NCI-H2227 (cell line): ENCODE measurements at regions not wholly inside any gene's neighbourhood (a gene's known extent, or its start where the extent isn't known, plus 50 kb on each side); places are given as distances from the start of the nearest gene placed in this dataset.

ENCODE experiments used
- DNase-seq: peaks from one replicate; lab custom pipeline; 2025; ENCODE audit not compliant: unreplicated experiment; lab: John Stamatoyannopoulos, UW

DNA sequence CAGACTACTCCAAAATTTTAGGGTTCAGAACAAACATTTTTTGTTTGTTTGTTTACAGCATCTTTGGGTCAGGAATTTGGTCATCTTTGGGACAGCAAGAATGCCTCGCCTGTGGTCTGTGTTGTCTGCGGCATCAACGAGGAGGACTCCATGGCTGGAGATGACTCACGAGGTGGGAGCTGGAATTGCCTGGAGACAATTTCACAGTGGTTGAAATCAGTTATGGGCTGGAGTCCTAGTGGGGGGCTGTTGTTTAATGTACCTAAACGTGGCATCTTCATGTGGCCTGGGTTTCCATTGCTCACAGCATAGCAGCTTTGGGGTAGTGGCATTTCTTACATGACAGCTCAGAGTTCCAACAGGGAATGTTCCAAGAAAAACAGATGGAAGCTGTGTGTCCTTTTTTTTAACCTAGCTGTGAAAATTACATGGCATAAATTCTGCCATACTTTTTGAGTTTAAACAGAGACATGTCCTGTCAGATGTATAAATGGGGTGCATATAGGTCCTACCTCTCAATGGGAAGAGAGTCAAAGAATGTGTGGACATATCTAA, 507.3 kb upstream of the CBLB start:
- DNase-seq: no peak

- DNase-seq: no peak
Observed at GRCh38 chr3:106379251-106379750, 510.5 kb upstream of the CBLB start.

DNA sequence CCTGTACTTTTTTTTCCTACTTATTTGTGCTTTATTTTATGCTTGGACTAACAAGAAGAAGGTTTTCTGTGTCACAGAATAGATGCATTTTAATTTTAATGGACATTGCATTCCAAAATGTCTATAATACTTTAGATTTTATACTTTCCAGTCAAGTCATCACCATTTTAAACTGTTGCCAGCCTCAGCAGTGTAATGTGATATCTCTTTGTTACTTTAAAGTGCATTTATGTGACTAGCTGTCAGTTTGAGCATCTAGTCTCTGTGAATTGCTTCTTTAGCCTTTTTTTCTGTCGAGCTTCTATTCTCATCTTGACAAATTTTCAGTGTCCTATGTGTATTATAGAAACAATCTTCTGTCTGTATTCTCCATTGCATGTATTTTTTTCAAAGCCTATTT, 511.4 kb upstream of the CBLB start:
- no peak for DNase-seq

DNA sequence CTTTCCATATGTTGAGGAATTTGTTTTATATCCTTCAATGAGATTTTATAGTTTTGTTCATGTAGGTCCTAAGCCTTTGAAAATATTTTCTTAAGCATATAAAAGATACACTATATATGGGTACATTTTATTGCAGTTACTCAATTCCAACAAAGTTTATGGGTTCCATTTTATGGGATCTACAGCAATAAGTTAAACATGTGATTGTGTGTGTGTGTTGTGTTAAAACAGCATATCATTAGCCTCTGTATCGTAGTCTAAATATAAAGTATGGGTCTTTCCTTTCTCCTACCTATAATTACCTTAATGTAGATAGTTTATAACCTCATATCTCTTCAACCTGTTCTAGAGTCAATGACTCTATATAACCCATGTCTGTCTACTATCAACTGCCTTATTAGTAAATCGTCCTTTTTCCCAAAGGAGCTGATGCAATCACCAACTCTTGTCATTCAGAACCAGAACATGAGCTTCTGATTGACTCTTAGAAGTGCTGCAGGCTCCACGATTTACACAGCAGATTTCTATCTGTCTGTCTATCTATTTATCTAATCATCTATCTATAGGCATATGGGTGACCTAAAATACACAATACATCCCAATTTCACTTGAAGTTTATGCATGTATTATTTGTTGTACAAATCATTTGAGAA, 512.6 kb upstream of the CBLB start:
- no peak for DNase-seq

- no peak for DNase-seq
Observed at GRCh38 chr3:106381939-106382335, 513.1 kb upstream of the CBLB start.

GRCh38 chr3:106386050-106386449, 517.2 kb upstream of the CBLB start:
- DNase-seq: no peak

DNA sequence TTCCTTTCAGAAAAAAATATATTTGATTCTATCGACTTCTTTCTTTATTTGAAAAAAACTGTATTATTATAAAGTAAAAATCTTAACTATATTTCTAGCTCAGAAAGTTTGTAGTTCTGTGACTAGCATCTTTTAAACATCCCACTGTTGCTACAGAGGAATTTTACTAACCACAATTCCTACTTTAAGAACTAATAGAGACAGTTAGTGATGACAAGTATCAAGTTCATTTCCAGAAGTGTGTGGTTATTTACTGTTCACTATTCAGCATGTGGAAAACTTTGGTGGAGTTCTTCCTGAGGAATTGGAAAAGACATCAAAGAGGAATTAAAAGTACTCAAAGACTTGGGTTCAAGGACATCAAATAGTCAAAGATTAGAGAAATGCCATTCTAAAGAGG, 524.1 kb upstream of the CBLB start:
- no peak for DNase-seq

DNA sequence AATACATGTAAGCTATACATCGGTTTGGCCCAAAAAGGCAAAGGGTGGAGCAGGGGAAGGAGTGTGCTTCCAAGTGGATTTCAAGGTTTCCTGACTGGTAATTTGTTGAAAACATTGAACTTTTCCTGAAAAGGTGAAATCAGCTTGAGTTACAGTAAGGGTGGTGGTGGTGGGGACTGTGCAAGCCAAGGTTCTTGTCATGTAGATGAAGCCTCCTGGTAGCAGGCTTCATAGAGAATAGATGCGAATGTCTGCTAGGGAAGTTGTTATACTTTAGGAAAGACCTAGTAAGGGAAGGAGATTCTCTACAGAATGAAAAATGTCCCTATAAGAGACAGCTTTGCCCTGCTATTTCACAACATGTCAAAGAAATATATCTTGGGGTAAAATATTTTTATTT, 528.2 kb upstream of the CBLB start:
- no peak for DNase-seq

DNA sequence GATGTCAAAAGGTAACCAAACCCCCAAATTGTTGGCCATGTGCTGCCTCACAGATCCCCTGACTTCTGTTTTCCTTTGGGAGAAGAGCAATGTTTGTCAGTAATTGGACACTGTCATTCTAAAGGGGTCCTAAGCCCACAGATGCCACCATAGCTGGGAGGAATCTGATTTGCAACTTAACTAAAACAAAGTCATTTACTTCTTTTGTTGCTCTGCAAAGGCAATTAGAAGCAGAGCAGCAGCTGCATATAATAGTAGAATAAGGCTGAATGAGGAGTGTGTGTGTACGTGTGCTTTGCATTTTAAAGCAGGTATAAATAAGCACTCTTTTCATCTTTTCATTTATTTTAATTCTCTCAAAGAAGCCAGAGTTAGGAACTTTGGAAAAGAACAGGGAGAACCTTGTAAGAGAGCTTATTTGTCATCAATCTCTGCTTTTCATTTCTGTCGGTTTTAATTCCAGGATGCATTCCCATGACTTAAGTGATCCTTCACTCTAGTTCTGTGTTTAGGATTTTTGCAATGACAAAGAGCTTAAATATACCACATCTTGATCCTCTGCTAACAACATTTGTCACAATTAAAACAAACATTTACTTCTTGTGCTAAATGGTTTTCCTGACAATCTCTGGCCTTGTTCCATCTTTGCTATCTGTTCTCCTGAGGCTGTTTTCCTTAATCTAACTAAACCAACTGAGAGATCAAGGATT, 530.2 kb upstream of the CBLB start:
- DNase-seq: no peak

DNA sequence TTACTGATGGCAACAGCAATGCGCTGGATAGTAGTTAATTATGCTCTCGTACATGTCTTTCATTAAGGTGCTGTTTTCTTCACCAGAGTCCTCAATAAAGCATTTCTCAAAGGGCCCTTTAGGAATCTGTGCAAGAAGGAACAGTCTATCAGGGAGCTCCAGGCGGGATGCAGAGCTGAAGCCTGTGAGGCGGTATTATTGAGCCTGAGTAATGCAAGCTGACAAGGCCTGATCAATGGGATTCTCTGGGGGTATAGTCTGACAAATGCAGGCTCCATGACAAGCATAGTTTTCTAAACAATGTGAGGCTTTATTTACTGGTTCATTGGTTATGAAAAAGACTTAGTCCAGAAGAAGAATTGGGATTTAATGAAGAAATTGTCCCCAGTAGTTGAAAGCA, 530.9 kb upstream of the CBLB start:
- no peak for DNase-seq

DNA sequence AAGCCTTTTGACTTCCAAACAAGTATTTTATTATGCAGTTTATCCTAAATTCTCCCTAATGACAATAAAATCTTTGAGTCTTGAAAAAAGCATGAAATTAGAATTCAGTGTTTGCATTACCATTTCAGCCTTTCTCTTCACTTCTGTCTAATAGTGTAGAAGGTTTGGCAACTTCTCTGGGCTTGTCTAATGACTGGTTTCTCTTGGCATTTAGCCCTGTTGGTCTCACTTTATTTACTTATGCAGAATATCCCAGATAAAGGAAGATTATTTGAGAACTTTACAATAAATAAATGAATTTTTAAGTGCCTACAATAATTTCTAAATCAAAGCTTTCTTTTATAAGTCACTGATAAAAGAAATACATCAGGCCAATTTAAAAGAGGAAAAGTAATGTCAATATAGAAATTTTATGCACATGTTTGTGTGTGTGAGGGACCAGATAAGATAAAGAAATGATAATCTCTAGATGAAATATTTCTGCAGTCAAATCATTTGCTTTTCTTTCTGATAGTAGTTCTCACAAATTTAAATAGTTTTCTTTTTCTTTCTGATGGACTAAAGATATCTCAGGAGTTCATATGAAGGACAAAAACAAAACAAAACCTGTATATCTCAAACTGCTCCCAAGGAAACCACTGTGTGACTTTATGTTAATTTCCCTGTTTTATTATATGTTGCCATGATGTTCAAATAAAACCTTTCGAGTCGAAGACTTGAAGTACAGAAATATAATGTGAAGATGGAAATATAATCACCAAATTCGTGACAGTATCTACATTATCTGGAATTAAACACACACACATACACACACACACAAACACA, 533.1 kb upstream of the CBLB start:
- DNase-seq: no peak

GRCh38 chr3:106403371-106404145, 534.7 kb upstream of the CBLB start:
- no peak for DNase-seq

DNA sequence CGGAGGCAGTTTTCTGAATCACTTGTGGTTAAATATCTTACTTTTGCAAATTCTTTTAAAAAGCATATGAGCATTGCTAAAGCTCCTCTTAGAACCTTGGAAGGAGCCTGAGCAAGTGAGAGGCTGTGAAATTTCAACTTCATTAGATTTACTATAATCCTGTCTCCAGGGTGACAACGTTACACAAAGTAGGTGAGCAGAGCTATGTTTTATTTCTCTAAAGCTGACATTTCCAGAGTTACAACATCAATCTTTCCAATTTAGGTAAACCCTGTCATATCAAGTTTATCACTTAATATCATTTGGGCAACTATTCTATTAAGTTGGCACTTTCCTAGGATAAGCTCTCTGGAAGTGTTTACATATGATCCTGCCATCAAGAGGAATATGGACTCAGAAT, 544.9 kb upstream of the CBLB start:
- no peak for DNase-seq

DNA sequence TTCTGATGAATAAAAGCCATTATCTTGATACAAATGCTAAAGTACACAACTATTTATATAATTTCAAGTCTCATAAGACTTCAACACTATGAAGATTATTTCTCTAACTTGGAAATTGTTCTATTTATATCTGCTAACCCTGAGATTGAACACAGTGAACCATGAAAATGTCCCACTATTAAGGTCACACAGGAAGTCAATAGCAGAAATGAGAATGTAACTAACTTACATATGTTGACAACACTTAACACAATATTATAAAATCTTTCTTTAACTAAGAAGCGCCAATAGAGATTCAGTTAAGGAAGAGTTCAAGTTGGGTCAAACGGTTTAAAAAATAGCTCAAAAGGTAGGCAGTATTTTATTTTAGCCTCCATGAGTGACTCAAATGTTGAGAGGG, 551.8 kb upstream of the CBLB start:
- no peak for DNase-seq

- DNase-seq: no peak
Observed at GRCh38 chr3:106421426-106421825, 552.6 kb upstream of the CBLB start.

GRCh38 chr3:106421909-106422308, 553.1 kb upstream of the CBLB start:
- DNase-seq: no peak

- no peak for DNase-seq
Observed at GRCh38 chr3:106423321-106424225, 554.8 kb upstream of the CBLB start.

DNA sequence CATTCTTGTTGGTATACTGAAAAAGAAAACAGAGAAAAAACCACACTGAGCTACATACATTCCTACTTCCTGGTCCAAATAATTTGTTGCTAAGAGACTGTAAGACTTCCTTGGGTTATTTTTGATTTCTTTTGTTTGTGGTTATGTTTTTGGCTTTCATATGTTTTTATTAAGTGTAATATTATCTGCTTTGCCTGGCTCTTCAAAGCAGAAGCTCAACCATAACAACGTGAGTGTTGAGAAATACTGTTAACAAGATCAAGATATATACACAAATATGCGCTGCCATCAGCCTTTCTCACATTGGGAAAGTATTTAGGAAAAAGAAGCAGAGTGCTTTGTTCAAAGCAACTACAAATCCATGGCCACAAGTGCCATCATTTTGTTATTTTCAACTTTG, 556.2 kb upstream of the CBLB start:
- no peak for DNase-seq

- DNase-seq: no peak
Observed at GRCh38 chr3:106425916-106426315, 557.1 kb upstream of the CBLB start.

DNA sequence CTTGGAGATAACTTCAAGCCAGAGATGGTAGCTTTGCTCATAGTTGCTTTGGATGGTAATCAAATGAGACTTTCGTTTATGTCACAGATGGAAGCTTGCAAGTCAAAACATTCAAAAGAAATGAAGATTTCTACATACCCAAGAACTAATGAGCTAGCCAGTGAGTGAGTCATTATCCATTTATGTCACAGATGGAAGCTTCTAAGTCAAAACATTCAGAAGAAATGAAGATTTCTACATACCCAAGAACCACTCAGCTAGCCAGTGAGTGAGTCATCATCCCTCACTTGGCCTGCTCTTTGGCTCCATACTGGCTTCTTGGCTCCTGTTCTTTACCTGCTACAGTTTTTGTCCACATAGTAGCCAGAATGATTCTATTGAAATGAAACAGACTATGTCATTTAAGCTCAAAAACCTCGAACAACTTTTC, 559.8 kb upstream of the CBLB start:
- DNase-seq: no peak
